ENCODE measurements at regions not wholly inside any gene's neighbourhood (a gene's known extent, or its start where the extent isn't known, plus 50 kb on each side); places are given as distances from the start of the nearest gene placed in this dataset.

DNA sequence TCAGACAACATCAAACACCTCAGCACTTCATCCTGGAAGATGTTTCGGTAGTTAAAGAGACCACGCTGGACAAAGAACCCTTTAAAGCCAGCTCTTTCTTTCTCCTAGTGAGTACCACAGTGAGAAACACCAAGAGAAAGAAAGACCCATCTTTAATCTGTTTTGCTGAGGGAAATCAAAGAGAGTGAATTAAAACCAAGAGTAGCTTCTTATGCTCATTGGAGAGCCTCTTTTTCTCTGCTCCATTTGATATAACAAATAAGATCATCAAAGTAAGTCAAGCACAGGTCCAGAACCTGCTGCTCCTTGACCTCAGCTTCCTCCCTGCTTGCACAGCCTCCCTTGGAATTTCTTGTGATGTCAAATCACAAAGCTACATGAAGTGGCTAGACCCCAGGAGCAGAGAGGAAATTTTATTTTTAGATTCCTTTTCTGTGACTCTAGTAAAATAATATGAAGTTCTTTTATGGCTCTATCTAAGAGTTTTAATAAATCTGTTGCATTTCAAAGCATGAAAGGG is 436.4 kb downstream of the C3orf38 start:
- Histone ChIP-seq H3K36me3 (ENCODE audit: control insufficient read depth, insufficient read depth, low read length) (no peaks in the 10 kb centered on the region), H3K27ac (ENCODE audit: low read length) (no peak overlapping the region), H3K9me3 (replicated peaks; ENCODE audit: control insufficient read depth, low read depth, low read length) (no peaks in the 10 kb centered on the region), H3K4me3 (ENCODE audit: low read length) (no peak overlapping the region), H3K4me1 (ENCODE audit: control insufficient read depth, insufficient read depth, low read length) (no peaks in the 10 kb centered on the region), H3K27me3 (ENCODE audit: control insufficient read depth, insufficient read depth, low read length) (no peaks in the 10 kb centered on the region)
- no CpG with 5 or more reads among the region's 2 CpGs for WGBS (ENCODE audit: insufficient coverage)
- DNase-seq, result no peak

DNA sequence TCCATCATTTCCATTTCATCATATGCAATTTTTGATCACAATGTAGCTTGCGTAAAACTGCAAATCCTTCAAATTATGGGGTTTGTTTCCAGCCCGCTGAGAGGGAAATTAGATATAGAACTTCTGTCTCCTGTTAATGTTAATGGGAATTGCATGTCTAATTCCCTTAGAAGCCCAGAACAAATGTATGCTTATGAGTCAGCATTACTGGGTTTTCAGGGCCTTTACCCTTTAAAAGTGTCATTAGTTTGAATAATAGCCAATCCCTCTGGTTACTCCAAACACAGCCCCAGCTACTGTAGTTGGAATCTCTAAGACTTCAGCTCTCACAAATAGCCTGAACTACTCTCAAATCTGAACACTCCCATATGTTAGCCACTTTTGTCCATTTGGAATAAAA is 439.4 kb downstream of the C3orf38 start:
- H3K27ac ChIP-seq (ENCODE audit: low read length), result no peak overlapping the region
- no peaks in the 10 kb centered on the region for H3K27me3 ChIP-seq (ENCODE audit: control insufficient read depth, insufficient read depth, low read length)
- H3K36me3 ChIP-seq (ENCODE audit: control insufficient read depth, insufficient read depth, low read length), result no peaks in the 10 kb centered on the region
- H3K9me3 ChIP-seq (replicated peaks; ENCODE audit: control insufficient read depth, low read depth, low read length), result no peaks in the 10 kb centered on the region
- WGBS (ENCODE audit: insufficient coverage), result no CpG with 5 or more reads among the region's 2 CpGs
- peak; percentile 43 for DNase-seq
- H3K4me1 ChIP-seq (ENCODE audit: control insufficient read depth, insufficient read depth, low read length), result no peaks in the 10 kb centered on the region
- no peak overlapping the region for H3K4me3 ChIP-seq (ENCODE audit: low read length)

DNA sequence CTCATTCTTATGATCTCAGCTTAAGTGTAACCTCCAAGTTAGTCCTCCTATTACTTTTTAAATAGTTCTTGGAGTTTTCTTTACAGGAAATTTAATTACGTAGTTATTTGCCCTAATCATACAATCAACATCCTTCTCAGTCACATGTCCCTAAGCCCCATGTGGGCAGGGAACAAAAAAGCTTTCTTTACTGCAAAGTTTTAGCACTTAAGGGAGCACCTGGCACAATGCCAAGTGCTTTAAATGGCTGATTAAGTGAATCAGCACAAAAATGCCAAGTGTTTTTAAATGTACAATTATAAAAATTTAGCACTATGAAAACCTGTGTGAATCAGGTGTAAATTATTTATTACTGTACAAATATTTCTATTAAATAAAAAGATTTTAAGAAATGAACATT is 445.3 kb downstream of the C3orf38 start:
- WGBS (ENCODE audit: insufficient coverage), result no CpG with 5 or more reads among the region's 1 CpG
- Histone ChIP-seq H3K4me3 (ENCODE audit: low read length) (no peak overlapping the region), H3K9me3 (replicated peaks; ENCODE audit: control insufficient read depth, low read depth, low read length) (no peaks in the 10 kb centered on the region), H3K27me3 (ENCODE audit: control insufficient read depth, insufficient read depth, low read length) (no peaks in the 10 kb centered on the region), H3K4me1 (ENCODE audit: control insufficient read depth, insufficient read depth, low read length) (no peaks in the 10 kb centered on the region), H3K36me3 (ENCODE audit: control insufficient read depth, insufficient read depth, low read length) (no peaks in the 10 kb centered on the region), H3K27ac (ENCODE audit: low read length) (no peak overlapping the region)
- DNase-seq, result no peak

DNA sequence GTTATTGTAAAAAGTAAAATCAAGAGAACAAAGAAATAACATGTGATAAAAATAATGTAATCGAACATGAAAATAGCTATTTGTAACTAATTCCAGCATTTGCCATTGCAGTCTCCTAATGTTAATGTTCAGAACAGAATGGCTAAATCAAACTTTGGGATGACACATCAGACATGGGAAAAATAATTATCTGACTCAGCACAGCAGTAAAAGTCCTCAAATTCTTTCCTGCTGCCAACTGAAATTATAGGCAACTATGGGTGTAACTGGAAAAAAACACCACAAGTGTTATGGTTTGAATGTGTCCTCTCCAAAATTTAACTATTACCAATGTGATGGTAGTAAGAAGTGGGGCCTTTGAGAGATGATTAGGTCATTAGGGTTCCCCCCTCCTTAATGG is 446.7 kb downstream of the C3orf38 start:
- Histone ChIP-seq H3K27me3 (ENCODE audit: control insufficient read depth, insufficient read depth, low read length) (no peaks in the 10 kb centered on the region), H3K36me3 (ENCODE audit: control insufficient read depth, insufficient read depth, low read length) (no peaks in the 10 kb centered on the region), H3K4me3 (ENCODE audit: low read length) (no peak overlapping the region), H3K27ac (ENCODE audit: low read length) (no peak overlapping the region), H3K9me3 (replicated peaks; ENCODE audit: control insufficient read depth, low read depth, low read length) (no peaks in the 10 kb centered on the region), H3K4me1 (ENCODE audit: control insufficient read depth, insufficient read depth, low read length) (no peaks in the 10 kb centered on the region)
- no CpG with 5 or more reads among the region's 1 CpG for WGBS (ENCODE audit: insufficient coverage)
- no peak for DNase-seq

DNA sequence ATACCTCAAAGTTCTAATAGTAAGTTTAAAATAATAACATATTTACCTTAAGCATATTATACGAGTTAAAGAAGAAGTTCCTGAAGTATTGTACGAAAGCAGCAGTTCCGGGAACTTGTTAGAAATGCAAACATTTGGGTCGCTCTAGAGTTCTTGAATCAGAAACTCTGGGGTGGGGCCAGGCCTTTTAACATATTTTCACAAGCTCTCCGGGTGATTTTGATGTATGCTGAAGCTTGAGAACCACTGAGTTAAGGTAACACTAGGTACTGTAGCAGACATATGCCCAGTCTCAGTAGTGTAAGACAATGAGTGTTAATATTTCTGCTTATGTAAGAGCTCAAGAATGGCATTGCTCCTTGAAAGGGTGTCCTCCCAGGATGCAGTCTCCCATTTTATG is 461.1 kb downstream of the C3orf38 start:
- DNase-seq, result no peak
- Histone ChIP-seq H3K9me3 (replicated peaks; ENCODE audit: control insufficient read depth, low read depth, low read length) (no peaks in the 10 kb centered on the region), H3K27ac (ENCODE audit: low read length) (no peak overlapping the region), H3K4me1 (ENCODE audit: control insufficient read depth, insufficient read depth, low read length) (no peaks in the 10 kb centered on the region), H3K4me3 (ENCODE audit: low read length) (no peak overlapping the region), H3K27me3 (ENCODE audit: control insufficient read depth, insufficient read depth, low read length) (no peaks in the 10 kb centered on the region), H3K36me3 (ENCODE audit: control insufficient read depth, insufficient read depth, low read length) (no peaks in the 10 kb centered on the region)
- WGBS (ENCODE audit: insufficient coverage), result 80% methylated on average over 1 of the region's 5 CpGs

DNA sequence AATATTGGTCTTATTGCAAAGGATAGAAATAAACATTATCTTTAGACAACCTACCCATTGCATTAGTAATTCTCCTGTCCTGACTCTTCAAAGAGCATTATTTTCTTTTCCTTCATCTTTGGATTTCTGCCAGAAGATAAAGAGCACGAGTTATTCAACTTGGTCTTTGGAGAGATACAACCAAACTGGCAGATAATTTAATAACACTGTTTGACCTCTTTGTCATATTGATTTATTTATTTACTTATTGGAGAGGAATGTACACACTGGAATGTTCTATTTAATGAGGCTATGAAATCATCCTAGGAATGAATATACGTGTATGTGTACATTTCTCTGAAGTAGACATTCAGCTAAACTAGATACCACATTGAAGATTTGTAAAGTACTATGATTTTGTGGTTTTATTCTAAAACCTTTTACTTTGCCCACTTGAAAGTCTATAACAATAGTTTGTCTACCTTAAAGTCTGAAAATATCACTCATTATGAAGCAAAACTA is 462.1 kb downstream of the C3orf38 start:
- no CpG with 5 or more reads among the region's 2 CpGs for WGBS (ENCODE audit: insufficient coverage)
- no peak for DNase-seq
- no peaks in the 10 kb centered on the region for H3K4me1 ChIP-seq (ENCODE audit: control insufficient read depth, insufficient read depth, low read length)

DNA sequence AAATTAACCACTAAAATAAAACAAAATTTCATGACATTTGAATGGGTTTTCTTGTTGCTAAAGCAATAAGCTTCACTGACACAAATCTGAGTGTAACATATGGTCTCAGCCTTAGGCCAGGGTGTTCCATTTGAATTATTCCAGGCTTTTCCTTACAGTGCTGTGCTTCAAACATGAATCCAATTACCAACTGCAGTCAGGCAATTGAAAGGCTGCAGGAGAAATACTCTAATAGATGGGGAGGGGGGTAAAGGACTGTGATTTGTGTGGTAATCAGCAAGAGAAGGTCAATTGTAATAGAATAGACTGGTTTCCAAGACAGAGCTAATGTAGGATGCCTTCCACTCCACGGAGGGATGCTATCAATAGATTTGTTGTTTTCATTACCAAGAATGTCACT is 466.7 kb downstream of the C3orf38 start:
- no peak overlapping the region for H3K27ac ChIP-seq (ENCODE audit: low read length)
- no peak overlapping the region for H3K4me3 ChIP-seq (ENCODE audit: low read length)
- H3K27me3 ChIP-seq (ENCODE audit: control insufficient read depth, insufficient read depth, low read length), result no peaks in the 10 kb centered on the region
- no peaks in the 10 kb centered on the region for H3K36me3 ChIP-seq (ENCODE audit: control insufficient read depth, insufficient read depth, low read length)
- no CpG with 5 or more reads among the region's 1 CpG for WGBS (ENCODE audit: insufficient coverage)
- DNase-seq, result no peak
- H3K4me1 ChIP-seq (ENCODE audit: control insufficient read depth, insufficient read depth, low read length), result no peaks in the 10 kb centered on the region
- H3K9me3 ChIP-seq (replicated peaks; ENCODE audit: control insufficient read depth, low read depth, low read length), result no peaks in the 10 kb centered on the region

More for the DNA sequence above, 462.1 kb downstream of the C3orf38 start:
- no peak overlapping the region for H3K27ac ChIP-seq (ENCODE audit: low read length)
- no peak overlapping the region for H3K4me3 ChIP-seq (ENCODE audit: low read length)
- no peaks in the 10 kb centered on the region for H3K9me3 ChIP-seq (replicated peaks; ENCODE audit: control insufficient read depth, low read depth, low read length)
- no peaks in the 10 kb centered on the region for H3K36me3 ChIP-seq (ENCODE audit: control insufficient read depth, insufficient read depth, low read length)
- H3K27me3 ChIP-seq (ENCODE audit: control insufficient read depth, insufficient read depth, low read length), result no peaks in the 10 kb centered on the region

DNA sequence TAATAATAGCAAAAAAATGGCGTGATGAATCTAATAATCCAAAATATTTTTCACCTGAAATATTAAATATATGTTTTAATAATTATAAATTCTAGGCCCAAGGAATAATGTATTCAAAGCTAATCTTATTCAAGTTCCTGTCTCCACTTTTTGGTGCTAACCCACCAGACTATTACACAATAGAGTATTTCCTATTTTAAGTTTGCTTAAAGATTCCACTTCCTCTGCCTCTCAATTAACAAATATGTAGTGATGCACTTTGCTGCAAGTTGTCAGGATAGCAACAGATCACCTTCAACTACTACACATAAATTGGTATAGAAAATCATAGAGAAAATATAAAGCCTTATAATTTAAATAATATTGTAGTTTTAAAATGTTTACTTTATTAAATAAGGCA is 467.5 kb downstream of the C3orf38 start:
- H3K27me3 ChIP-seq (ENCODE audit: control insufficient read depth, insufficient read depth, low read length), result no peaks in the 10 kb centered on the region
- H3K9me3 ChIP-seq (replicated peaks; ENCODE audit: control insufficient read depth, low read depth, low read length), result no peaks in the 10 kb centered on the region
- H3K4me3 ChIP-seq (ENCODE audit: low read length), result no peak overlapping the region
- no CpG with 5 or more reads among the region's 1 CpG for WGBS (ENCODE audit: insufficient coverage)
- H3K4me1 ChIP-seq (ENCODE audit: control insufficient read depth, insufficient read depth, low read length), result no peaks in the 10 kb centered on the region
- H3K27ac ChIP-seq (ENCODE audit: low read length), result no peak overlapping the region
- DNase-seq, result no peak
- no peaks in the 10 kb centered on the region for H3K36me3 ChIP-seq (ENCODE audit: control insufficient read depth, insufficient read depth, low read length)

DNA sequence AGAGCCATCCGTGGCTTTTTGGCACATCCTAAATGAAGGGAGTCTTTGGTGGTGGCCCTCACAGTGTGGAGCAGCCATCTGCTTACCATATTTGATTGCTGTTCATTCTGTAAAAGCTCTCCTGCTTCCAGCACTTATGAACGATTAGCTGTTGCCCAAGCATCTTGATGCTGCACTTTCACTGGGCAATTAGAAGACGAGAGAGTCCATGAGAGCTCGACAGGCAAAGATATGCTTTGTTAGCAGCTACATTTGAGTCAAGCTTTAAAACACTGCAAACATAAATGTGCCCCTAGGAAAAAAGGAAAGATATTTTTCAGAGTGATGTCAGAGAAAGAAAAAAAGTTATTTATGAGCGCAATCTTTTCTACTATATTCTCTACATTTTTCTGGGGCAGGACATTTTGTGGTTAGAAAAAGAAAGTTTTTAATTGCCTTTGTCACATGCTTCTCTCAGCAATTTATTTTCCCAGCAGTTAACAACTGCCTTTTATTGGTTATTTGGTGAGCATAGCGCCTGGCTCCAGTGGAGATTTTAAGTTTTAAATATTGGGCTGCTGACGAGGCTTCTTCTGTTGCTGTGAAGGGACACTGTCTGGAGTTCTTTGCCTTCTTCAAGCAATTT is 468.4 kb downstream of the C3orf38 start:
- no peak overlapping the region for H3K27ac ChIP-seq (ENCODE audit: low read length)
- H3K9me3 ChIP-seq (replicated peaks; ENCODE audit: control insufficient read depth, low read depth, low read length), result no peaks in the 10 kb centered on the region
- WGBS (ENCODE audit: insufficient coverage), result 13% methylated on average over 2 of the region's 7 CpGs
- H3K36me3 ChIP-seq (ENCODE audit: control insufficient read depth, insufficient read depth, low read length), result no peaks in the 10 kb centered on the region
- no peaks in the 10 kb centered on the region for H3K27me3 ChIP-seq (ENCODE audit: control insufficient read depth, insufficient read depth, low read length)
- H3K4me1 ChIP-seq (ENCODE audit: control insufficient read depth, insufficient read depth, low read length), result no peaks in the 10 kb centered on the region
- H3K4me3 ChIP-seq (ENCODE audit: low read length), result no peak overlapping the region
- no peak for DNase-seq

DNA sequence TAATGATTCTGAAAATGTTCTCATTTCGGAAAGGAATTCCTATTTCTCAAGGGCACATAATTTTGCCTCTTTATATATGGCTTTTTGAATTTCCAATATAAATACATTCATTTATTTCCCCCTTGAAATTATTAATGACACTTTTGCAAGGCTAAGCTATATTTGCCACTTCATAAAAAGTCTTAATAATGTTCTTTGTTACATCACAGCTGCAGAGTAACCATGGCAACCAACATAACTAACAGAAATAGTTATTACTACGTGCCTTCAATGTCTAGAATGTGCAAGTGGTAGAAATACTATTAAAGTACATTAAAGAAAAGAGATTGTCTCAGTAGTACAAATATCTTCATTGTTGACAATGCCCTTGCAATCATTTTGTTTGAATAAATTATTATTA is 471.8 kb downstream of the C3orf38 start:
- no peaks in the 10 kb centered on the region for H3K36me3 ChIP-seq (ENCODE audit: control insufficient read depth, insufficient read depth, low read length)
- no peak for DNase-seq
- no CpG with 5 or more reads among the region's 2 CpGs for WGBS (ENCODE audit: insufficient coverage)
- H3K9me3 ChIP-seq (replicated peaks; ENCODE audit: control insufficient read depth, low read depth, low read length), result no peaks in the 10 kb centered on the region
- H3K27me3 ChIP-seq (ENCODE audit: control insufficient read depth, insufficient read depth, low read length), result no peaks in the 10 kb centered on the region
- H3K27ac ChIP-seq (ENCODE audit: low read length), result no peak overlapping the region
- H3K4me3 ChIP-seq (ENCODE audit: low read length), result no peak overlapping the region
- no peaks in the 10 kb centered on the region for H3K4me1 ChIP-seq (ENCODE audit: control insufficient read depth, insufficient read depth, low read length)

DNA sequence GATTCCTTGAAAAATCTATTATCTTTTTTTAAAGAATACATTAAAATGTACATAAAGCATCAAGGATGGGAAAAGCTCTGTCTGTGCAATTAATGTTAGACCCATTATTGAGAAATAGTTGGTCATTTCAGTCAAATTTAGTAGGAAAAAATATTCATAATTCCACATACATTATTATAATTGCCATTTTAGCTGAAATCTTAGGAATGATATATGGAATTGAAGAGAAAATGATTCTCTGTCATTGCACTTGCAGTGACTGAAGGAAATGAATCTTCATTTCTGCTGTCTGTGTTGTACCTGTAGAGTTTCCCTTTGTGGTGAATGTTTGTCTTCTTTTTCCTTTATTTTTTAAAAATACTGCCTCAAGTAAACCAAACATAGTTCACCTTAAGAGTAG is 473.9 kb downstream of the C3orf38 start:
- no peaks in the 10 kb centered on the region for H3K36me3 ChIP-seq (ENCODE audit: control insufficient read depth, insufficient read depth, low read length)
- no peak overlapping the region for H3K27ac ChIP-seq (ENCODE audit: low read length)
- H3K4me3 ChIP-seq (ENCODE audit: low read length), result no peak overlapping the region
- H3K4me1 ChIP-seq (ENCODE audit: control insufficient read depth, insufficient read depth, low read length), result no peaks in the 10 kb centered on the region
- no peak for DNase-seq
- H3K27me3 ChIP-seq (ENCODE audit: control insufficient read depth, insufficient read depth, low read length), result no peaks in the 10 kb centered on the region
- no peaks in the 10 kb centered on the region for H3K9me3 ChIP-seq (replicated peaks; ENCODE audit: control insufficient read depth, low read depth, low read length)
